Endodermal cell (in vitro differentiated cells): ENCODE measurements at regions not wholly inside any gene's neighbourhood (a gene's known extent, or its start where the extent isn't known, plus 50 kb on each side); places are given as distances from the start of the nearest gene placed in this dataset.
A peak's percentile ranks its signal among the peaks of the same experiment; 100 is the strongest.

Experiments
- DNase-seq: peaks from one replicate; pipeline ENCODE4 v3.0.0-alpha.2; 2017
- H3K27ac ChIP-seq: 2 replicates; pipeline ENCODE4 v1.5.1; 2013; ENCODE audit warnings: mild to moderate bottlenecking, low read depth, low read length, moderate library complexity
- H3K27me3 ChIP-seq: 2 replicates; pipeline ENCODE4 v1.6.1; 2013; ENCODE audit warnings: mild to moderate bottlenecking, low read length, moderate library complexity; ENCODE audit not compliant: insufficient read depth, control insufficient read depth, poor library complexity, severe bottlenecking
- H3K36me3 ChIP-seq: 2 replicates; pipeline ENCODE4 v1.7.0; 2013; ENCODE audit warnings: mild to moderate bottlenecking, low read length, moderate library complexity; ENCODE audit not compliant: control insufficient read depth, insufficient read depth
- H3K4me1 ChIP-seq: one replicate; pipeline ENCODE4 v1.7.0; 2013; ENCODE audit warnings: low read length; ENCODE audit not compliant: control insufficient read depth, insufficient read depth
- H3K4me3 ChIP-seq: 2 replicates; pipeline ENCODE4 v1.5.1; 2013; ENCODE audit warnings: mild to moderate bottlenecking, low read length, moderate library complexity
- H3K9ac ChIP-seq: 2 replicates; pipeline ENCODE4 v1.6.1; 2013; ENCODE audit warnings: mild to moderate bottlenecking, low read length, moderate library complexity; ENCODE audit not compliant: poor library complexity, severe bottlenecking; ENCODE audit errors: extremely low read depth
- H3K9me3 ChIP-seq: 2 replicates; pipeline ENCODE4 v1.6.1; 2013; ENCODE audit warnings: mild to moderate bottlenecking, low read length, moderate library complexity; ENCODE audit not compliant: control insufficient read depth
- H3K27ac Mint-ChIP-seq: 2 replicates; pipeline ENCODE4 v1.8.0; 2020; ENCODE audit warnings: mixed read lengths
- H3K27me3 Mint-ChIP-seq: 2 replicates; pipeline ENCODE4 v1.8.0; 2021; ENCODE audit warnings: mild to moderate bottlenecking, mixed read lengths; ENCODE audit not compliant: insufficient read depth
- H3K36me3 Mint-ChIP-seq: 2 replicates; pipeline ENCODE4 v1.8.0; 2020; ENCODE audit warnings: low read depth, mixed read lengths
- H3K4me1 Mint-ChIP-seq: 2 replicates; pipeline ENCODE4 v1.8.0; 2020; ENCODE audit warnings: mixed read lengths
- H3K4me3 Mint-ChIP-seq: 2 replicates; pipeline ENCODE4 v1.8.0; 2020; ENCODE audit warnings: mild to moderate bottlenecking, moderate library complexity, mixed read lengths
- H3K9me3 Mint-ChIP-seq: 2 replicates; pipeline ENCODE4 v1.8.0; 2020; ENCODE audit warnings: mild to moderate bottlenecking, mixed read lengths
- WGBS, 2 experiments: methylation state at CpG; one replicate each; pipeline versions ENCODE4 v1.1.5 to v1.1.7; 2013; ENCODE audit warnings: missing lambda C conversion rate in 2 of 2, mixed read lengths in 1 of 2; ENCODE audit not compliant: insufficient coverage in 1 of 2, insufficient read length in 1 of 2; 5-methylcytosine and 5-hydroxymethylcytosine counted together
- TF ChIP-seq, protein P1 (sequence below): fragments of 200-600 bp; sonication (generic); conservative IDR thresholded peaks from 2 replicates; pipeline ENCODE4 v1.5.0; 2021; ENCODE audit warnings: antibody characterized with exemption, mild to moderate bottlenecking

DNA sequence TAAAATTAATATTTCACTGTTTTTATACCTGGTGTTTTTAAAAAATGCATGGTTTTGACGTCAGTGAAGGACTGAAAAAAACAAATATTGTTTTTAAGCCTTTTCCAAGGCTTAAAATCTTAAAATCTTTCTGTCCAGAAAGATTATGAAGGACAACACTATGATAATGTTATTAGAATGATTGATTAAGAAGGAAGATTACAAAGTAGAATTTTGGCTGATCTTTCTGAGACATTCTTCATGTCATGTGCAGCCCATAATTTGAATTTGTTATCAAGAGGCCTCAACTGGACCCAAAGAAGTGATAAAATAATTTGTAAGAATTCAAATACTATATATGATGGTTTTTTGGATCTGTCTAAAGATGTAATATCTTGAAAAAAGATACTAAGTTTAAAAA lies 584.4 kb upstream of the CXADR start:
- H3K27ac Mint-ChIP-seq, result no peak overlapping the region
- H3K4me1 Mint-ChIP-seq, result peaks cover 18% of the 10 kb centered on the region
- DNase-seq, result no peak
- Histone ChIP-seq H3K27me3 (no peaks in the 10 kb centered on the region), H3K36me3 (no peaks in the 10 kb centered on the region), H3K27ac (no peak overlapping the region), H3K9me3 (no peaks in the 10 kb centered on the region), H3K4me3 (no peak overlapping the region), H3K9ac (no peak overlapping the region), H3K4me1 (peaks cover 9% of the 10 kb centered on the region)
- no peak overlapping the region for H3K4me3 Mint-ChIP-seq
- no peaks in the 10 kb centered on the region for H3K9me3 Mint-ChIP-seq
- H3K27me3 Mint-ChIP-seq, result no peaks in the 10 kb centered on the region
- TF ChIP-seq, protein P1, sequence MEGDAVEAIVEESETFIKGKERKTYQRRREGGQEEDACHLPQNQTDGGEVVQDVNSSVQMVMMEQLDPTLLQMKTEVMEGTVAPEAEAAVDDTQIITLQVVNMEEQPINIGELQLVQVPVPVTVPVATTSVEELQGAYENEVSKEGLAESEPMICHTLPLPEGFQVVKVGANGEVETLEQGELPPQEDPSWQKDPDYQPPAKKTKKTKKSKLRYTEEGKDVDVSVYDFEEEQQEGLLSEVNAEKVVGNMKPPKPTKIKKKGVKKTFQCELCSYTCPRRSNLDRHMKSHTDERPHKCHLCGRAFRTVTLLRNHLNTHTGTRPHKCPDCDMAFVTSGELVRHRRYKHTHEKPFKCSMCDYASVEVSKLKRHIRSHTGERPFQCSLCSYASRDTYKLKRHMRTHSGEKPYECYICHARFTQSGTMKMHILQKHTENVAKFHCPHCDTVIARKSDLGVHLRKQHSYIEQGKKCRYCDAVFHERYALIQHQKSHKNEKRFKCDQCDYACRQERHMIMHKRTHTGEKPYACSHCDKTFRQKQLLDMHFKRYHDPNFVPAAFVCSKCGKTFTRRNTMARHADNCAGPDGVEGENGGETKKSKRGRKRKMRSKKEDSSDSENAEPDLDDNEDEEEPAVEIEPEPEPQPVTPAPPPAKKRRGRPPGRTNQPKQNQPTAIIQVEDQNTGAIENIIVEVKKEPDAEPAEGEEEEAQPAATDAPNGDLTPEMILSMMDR, result no peak
- 0% methylated on average over 1 of the region's 1 CpG; no CpG with 5 or more reads in 1 of the 2 experiments for WGBS, 2 experiments
- H3K36me3 Mint-ChIP-seq, result no peaks in the 10 kb centered on the region

DNA sequence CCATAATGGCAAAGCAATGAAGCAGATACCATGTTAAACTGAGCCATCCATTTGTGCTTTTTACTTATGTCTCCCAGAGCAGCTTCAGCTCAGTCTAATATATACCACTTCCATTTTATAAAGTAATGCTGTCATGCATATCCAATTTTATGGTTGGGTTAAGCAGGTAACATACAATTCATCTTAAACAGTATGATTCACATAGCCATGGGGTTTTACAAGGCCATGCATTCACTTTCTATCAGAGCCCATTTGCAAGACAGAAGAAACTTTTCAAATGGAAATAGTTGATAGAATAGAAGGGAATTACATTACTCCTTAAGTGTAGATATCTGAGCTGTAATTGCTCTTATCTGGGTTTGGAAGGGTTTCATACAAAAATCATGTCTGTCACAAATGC lies 580.5 kb upstream of the CXADR start:
- Mint-ChIP-seq H3K9me3 (peaks cover 4% of the 10 kb centered on the region), H3K4me3 (no peak overlapping the region), H3K36me3 (no peaks in the 10 kb centered on the region), H3K27me3 (peaks cover 2% of the 10 kb centered on the region), H3K27ac (no peak overlapping the region), H3K4me1 (peaks cover 37% of the 10 kb centered on the region)
- no peak for DNase-seq
- Histone ChIP-seq H3K4me3 (no peak overlapping the region), H3K9ac (no peak overlapping the region), H3K9me3 (no peaks in the 10 kb centered on the region), H3K27ac (no peak overlapping the region), H3K27me3 (no peaks in the 10 kb centered on the region), H3K4me1 (peaks cover 15% of the 10 kb centered on the region), H3K36me3 (no peaks in the 10 kb centered on the region)
- TF ChIP-seq, protein P1, result no peak

DNA sequence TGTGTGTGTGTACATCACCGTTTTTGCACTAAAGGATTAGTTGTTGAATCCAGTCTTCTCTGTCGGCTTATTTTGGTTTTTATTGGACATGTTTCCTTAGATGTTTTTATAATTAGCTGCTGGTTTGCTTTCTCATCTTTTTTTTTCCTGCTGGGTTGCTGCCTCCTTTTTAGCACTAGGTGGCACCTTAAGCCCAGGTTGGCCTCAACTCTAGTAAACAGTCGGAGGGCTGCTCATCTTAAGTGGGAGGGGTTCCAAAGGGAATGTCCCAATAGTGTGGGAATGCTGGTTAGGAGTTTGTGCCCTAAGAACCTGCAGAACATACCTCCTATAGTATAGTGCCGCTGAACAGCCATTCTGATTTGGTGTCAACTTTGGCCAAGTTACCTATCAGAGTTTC lies 570.1 kb upstream of the CXADR start:
- peak; percentile 72 for DNase-seq
- Histone ChIP-seq H3K9ac (no peak overlapping the region), H3K4me1 (no peaks in the 10 kb centered on the region), H3K27me3 (no peaks in the 10 kb centered on the region), H3K9me3 (peaks cover 22% of the 10 kb centered on the region), H3K36me3 (no peaks in the 10 kb centered on the region), H3K27ac (no peak overlapping the region), H3K4me3 (no peak overlapping the region)
- Mint-ChIP-seq H3K4me3 (no peak overlapping the region), H3K27me3 (no peaks in the 10 kb centered on the region), H3K9me3 (peaks cover 4% of the 10 kb centered on the region), H3K27ac (no peak overlapping the region), H3K36me3 (no peaks in the 10 kb centered on the region), H3K4me1 (no peaks in the 10 kb centered on the region)
- 69 to 100% methylated on average over 1 to 4 of the region's 4 CpGs for WGBS, 2 experiments
- TF ChIP-seq, protein P1, result peak; percentile 78
